ENCODE measurements at regions not wholly inside any gene's neighbourhood (a gene's known extent, or its start where the extent isn't known, plus 50 kb on each side); places are given as distances from the start of the nearest gene placed in this dataset.

- peaks cover 3% of the 10 kb centered on the region for H3K27me3 Mint-ChIP-seq (ENCODE audit: low read depth)
Observed at GRCh38 chr3:26847680-26848079, 225.1 kb downstream of the LRRC3B start.

GRCh38 chr3:26894443-26894842 lies 271.9 kb downstream of the LRRC3B start:
- H3K4me1 Mint-ChIP-seq, result no peaks in the 10 kb centered on the region
- DNase-seq (ENCODE audit: low spot score in 2 of 2, unreplicated experiment in 2 of 2), result no peak
- H3K27me3 Mint-ChIP-seq (ENCODE audit: low read depth), result peaks cover 2% of the 10 kb centered on the region
- no peak overlapping the region for H3K4me3 Mint-ChIP-seq
- TF ChIP-seq CTCF (IDR thresholded peaks at IDR 0.05; ENCODE audit: unreplicated experiment), result no peak
- H3K27ac Mint-ChIP-seq, result no peak overlapping the region
- H3K9me3 Mint-ChIP-seq, result peaks cover 1% of the 10 kb centered on the region
- no peaks in the 10 kb centered on the region for H3K36me3 Mint-ChIP-seq

More at GRCh38 chr3:26847680-26848079, 225.1 kb downstream of the LRRC3B start:
- no peak for TF ChIP-seq CTCF (IDR thresholded peaks at IDR 0.05; ENCODE audit: unreplicated experiment)
- no peak overlapping the region for H3K27ac Mint-ChIP-seq
- no peak overlapping the region for H3K4me3 Mint-ChIP-seq
- H3K9me3 Mint-ChIP-seq, result no peaks in the 10 kb centered on the region
- DNase-seq (ENCODE audit: low spot score in 2 of 2, unreplicated experiment in 2 of 2), result no peak
- no peaks in the 10 kb centered on the region for H3K36me3 Mint-ChIP-seq
- H3K4me1 Mint-ChIP-seq, result no peaks in the 10 kb centered on the region

- TF ChIP-seq CTCF (IDR thresholded peaks at IDR 0.05; ENCODE audit: unreplicated experiment), result no peak
- no peak overlapping the region for H3K4me3 Mint-ChIP-seq
- no peak overlapping the region for H3K27ac Mint-ChIP-seq
- DNase-seq (ENCODE audit: low spot score in 2 of 2, unreplicated experiment in 2 of 2), result no peak
- H3K4me1 Mint-ChIP-seq, result no peaks in the 10 kb centered on the region
- no peaks in the 10 kb centered on the region for H3K9me3 Mint-ChIP-seq
- no peaks in the 10 kb centered on the region for H3K27me3 Mint-ChIP-seq (ENCODE audit: low read depth)
- no peaks in the 10 kb centered on the region for H3K36me3 Mint-ChIP-seq
Observed at GRCh38 chr3:26915208-26915607, 292.6 kb downstream of the LRRC3B start.

- Mint-ChIP-seq H3K9me3 (peaks cover 17% of the 10 kb centered on the region), H3K27me3 (ENCODE audit: low read depth) (no peaks in the 10 kb centered on the region), H3K27ac (no peak overlapping the region), H3K36me3 (no peaks in the 10 kb centered on the region), H3K4me1 (peaks cover 1% of the 10 kb centered on the region), H3K4me3 (no peak overlapping the region)
- no peak for DNase-seq (ENCODE audit: low spot score in 2 of 2, unreplicated experiment in 2 of 2)
- TF ChIP-seq CTCF (IDR thresholded peaks at IDR 0.05; ENCODE audit: unreplicated experiment), result no peak
Observed at GRCh38 chr3:26920646-26921478, 298.3 kb downstream of the LRRC3B start.

GRCh38 chr3:26931896-26932295 lies 309.3 kb downstream of the LRRC3B start:
- Mint-ChIP-seq H3K9me3 (peaks cover 4% of the 10 kb centered on the region), H3K4me3 (no peak overlapping the region), H3K36me3 (no peaks in the 10 kb centered on the region), H3K27ac (peak overlapping the region; percentile 1), H3K27me3 (ENCODE audit: low read depth) (no peaks in the 10 kb centered on the region), H3K4me1 (peaks cover 11% of the 10 kb centered on the region)
- no peak for DNase-seq (ENCODE audit: low spot score in 2 of 2, unreplicated experiment in 2 of 2)
- no peak for TF ChIP-seq CTCF (IDR thresholded peaks at IDR 0.05; ENCODE audit: unreplicated experiment)
